Retinal pigment epithelial cell (primary cell): ENCODE measurements at regions not wholly inside any gene's neighbourhood (a gene's known extent, or its start where the extent isn't known, plus 50 kb on each side); places are given as distances from the start of the nearest gene placed in this dataset.

ENCODE experiments used
- DNase-seq: peaks from one replicate; pipeline ENCODE4 v3.0.0-alpha.2; 2010; ENCODE audit warnings: low read depth
- H3K4me3 ChIP-seq: 2 replicates; pipeline ENCODE4 v1.5.1; 2011; ENCODE audit warnings: mild to moderate bottlenecking, low read length, control low read depth, moderate library complexity
- CTCF ChIP-seq: conservative IDR thresholded peaks from 2 replicates; pipeline ENCODE4 v1.5.1; 2011; ENCODE audit warnings: low read depth, low read length, control low read depth, inconsistent platforms

GRCh38 chr6:126145351-126145750 is 159.0 kb downstream of the TRMT11 start:
- no peak for DNase-seq
- no peak for TF ChIP-seq CTCF
- no peak overlapping the region for H3K4me3 ChIP-seq

DNA sequence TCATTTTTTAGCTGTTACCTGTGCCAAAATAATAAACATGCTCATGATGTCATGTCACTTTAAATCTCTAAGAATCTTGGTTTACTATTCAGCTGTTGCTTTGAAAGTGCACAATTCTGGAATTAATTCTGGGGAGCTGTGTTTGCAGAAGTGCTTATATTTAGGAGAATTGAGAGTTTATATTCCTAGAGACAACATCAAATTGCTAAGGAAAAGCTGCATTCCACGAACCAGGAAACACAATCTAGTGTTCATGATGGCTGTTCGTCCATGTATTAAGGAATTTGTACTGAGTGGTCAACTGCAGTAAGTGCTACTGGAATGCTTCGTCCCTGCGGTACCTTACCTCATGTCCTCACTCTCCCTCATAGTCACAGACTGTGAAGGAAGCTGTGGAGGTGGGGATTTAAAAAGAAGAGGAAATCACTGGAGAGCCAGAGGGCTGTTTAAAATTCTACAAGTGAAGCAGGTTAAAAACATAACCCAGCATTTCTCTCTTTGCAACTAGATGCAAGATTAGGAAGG is 161.0 kb downstream of the TRMT11 start:
- no peak for TF ChIP-seq CTCF
- no peak overlapping the region for H3K4me3 ChIP-seq
- DNase-seq, result no peak

- no peak for TF ChIP-seq CTCF
- no peak overlapping the region for H3K4me3 ChIP-seq
- no peak for DNase-seq
Measured at GRCh38 chr6:126148853-126149252, 162.5 kb downstream of the TRMT11 start.

- DNase-seq, result no peak
- TF ChIP-seq CTCF, result no peak
- no peak overlapping the region for H3K4me3 ChIP-seq
Measured at GRCh38 chr6:126152372-126152745, 166.0 kb downstream of the TRMT11 start.

- H3K4me3 ChIP-seq, result no peak overlapping the region
- no peak for DNase-seq
- no peak for TF ChIP-seq CTCF
Measured at GRCh38 chr6:126153661-126154060, 167.3 kb downstream of the TRMT11 start.

- no peak overlapping the region for H3K4me3 ChIP-seq
- no peak for TF ChIP-seq CTCF
Measured at GRCh38 chr6:126156973-126157372, 170.6 kb downstream of the TRMT11 start.

DNA sequence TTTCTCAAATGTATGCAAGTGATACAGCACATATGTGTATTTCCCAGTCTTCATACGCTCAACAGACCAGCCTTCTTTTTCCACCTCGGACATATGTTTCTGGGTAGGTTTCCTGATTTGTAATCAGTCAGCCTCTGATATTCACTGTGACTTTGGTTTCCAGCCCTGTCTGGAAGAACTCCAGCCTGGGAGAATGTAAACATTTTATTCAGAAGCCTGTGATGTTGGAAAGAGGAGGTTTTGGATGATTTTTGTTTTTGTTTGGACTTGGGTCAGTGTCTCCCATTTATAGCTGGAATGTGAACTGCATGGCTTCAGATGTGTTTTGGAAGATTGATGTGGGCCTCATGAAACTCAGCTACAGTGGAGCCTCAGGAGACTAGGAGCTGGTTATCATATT is 172.2 kb upstream of the CENPW start:
- TF ChIP-seq CTCF, result no peak
- DNase-seq, result no peak

More at GRCh38 chr6:126156973-126157372, 170.6 kb downstream of the TRMT11 start:
- no peak for DNase-seq

More for the DNA sequence above, 172.2 kb upstream of the CENPW start:
- no peak overlapping the region for H3K4me3 ChIP-seq
